ENCODE measurements at regions not wholly inside any gene's neighbourhood (a gene's known extent, or its start where the extent isn't known, plus 50 kb on each side); places are given as distances from the start of the nearest gene placed in this dataset.

DNA sequence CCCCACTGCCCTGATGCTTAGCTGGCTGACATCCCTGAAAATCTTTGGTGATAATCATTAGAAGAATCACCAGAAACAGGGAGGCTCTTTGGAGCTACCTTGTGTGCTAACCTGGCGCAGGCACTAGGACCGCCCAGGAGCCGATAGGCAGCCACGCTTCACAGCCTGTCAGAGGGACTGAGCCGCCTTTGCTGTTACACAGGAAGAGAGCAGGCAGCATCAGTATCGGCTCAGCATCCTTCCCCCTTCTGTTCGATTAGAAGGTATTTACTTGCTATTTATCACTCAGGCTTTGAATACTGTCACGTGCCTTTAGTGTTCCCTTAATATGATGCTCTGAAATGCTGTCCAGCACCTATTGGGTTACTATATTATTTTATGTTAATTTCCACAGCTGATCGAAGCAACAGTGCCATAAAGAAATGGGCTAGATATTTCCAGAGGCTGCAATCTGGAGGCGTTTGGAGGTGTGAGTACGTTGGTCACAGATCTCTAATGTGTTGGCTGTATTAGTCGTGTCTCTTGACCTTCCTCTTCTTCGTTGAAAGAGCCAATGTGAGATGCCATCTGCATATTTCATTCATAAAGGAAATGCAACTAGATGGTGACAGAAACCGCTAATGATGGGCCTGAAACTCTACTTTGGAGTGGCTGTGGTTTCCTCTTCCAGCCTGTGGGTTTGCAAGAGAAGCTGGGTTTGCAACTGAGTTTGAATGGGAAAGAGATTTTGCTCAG, 110.4 kb upstream of the RAB27B start:
- peak; percentile 15 for DNase-seq

DNA sequence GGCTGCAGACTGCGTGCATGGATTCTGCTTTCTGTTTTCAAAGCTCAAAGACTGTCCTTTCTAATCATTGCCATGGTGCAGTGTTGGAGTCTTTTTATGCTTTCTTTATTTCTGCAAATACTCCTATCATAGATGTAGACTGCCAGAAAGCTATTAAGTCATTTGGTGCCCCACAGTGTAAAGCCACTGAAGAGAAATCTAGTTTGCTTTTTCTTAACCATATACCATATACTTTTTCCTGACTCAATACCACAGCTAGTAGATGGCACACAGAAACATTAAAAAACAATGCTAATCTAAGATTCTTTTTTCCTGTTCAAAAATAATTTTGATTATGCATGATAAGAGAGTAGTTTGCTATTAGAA, 109.9 kb upstream of the RAB27B start:
- DNase-seq, result no peak

- DNase-seq, result no peak
Measured at GRCh38 chr18:54720620-54721019, 107.7 kb upstream of the RAB27B start.

- no peak for DNase-seq
Measured at GRCh38 chr18:54726143-54726542, 102.1 kb upstream of the RAB27B start.

DNA sequence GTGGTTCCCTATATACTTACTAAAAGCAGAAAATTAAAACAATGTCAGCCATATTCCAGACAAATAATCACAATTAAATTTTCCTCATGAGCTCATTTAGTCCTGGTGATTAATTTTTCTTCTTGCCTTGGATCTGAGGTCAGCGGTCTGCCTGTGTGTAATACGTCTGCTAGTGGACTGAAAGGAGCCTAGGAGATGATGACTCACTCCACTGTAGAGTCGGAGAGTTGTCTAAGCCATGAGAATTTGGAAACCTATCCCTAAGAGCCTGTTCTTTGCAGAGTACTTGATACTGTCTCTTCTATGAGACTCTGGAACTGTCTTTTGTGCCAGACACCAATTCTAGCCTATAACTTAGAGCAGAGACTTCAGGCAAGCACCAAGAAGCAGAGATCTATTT, 94.2 kb upstream of the RAB27B start:
- DNase-seq, result no peak

DNA sequence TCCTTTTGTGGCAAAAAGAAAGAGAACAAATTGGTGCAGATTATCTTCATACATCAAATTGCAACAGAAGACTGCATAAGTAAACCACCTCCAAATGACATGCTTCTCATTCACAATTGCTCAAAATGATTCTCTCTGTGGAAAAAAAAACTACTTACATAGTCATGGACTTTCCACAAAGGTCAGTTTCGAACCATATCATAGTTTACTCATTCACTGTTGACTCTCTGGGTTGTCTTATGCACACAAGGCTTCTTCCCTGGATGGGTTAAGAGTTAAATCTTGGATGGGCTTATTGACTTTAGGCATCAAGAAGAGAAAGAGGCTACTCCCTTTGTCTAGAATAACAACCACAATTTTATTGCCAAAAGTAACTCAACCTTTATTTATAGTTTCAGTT, 91.3 kb upstream of the RAB27B start:
- DNase-seq, result no peak

- DNase-seq, result no peak
Measured at GRCh38 chr18:54737986-54738385, 90.3 kb upstream of the RAB27B start.

- DNase-seq, result no peak
Measured at GRCh38 chr18:54739476-54739875, 88.8 kb upstream of the RAB27B start.

- DNase-seq, result no peak
Measured at GRCh38 chr18:54740136-54740846, 88.0 kb upstream of the RAB27B start.

GRCh38 chr18:54742120-54742519, 86.2 kb upstream of the RAB27B start:
- no peak for DNase-seq

DNA sequence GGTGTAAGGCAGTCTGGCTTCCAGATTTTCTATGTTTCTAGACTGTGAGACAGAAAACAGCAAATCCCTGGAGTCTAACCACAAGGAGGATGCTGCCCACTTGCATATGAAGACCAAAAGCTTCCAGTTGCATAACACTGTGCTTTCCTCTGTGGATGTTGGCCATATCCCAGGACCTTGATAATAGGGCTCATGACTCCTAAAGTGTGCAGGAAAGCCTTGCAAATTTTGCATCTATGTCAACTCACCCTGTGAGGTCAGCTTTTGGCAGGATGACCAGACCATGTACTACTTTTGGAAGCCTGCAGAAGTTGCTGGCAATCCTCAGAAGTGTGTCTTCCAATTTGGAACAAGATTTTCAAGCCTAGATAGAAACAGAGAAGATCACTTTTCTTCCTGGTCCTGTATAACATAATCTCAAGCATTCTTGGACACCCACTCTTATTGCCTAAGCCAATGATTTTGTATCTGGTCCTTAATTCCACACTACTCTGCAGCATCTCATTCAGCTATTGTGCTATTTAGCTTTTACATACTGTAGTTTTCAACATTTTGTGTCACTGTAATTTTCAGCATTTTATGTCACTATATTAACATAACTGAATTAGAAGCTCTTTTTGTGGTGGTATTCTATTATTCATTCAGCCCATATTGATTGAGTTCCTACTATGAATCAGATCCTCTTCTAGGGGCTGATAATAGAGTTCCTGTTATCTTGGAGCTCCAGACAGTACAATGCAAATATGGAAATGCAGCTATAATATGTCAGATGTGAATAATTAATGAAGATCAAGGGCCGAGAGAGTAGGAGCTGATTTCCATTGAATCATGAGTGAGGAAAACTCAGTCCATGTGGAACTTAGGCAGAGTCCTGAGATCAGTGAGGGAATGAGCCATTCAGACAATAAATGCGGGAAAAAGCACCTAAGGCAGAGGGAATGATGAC, 85.3 kb upstream of the RAB27B start:
- no peak for DNase-seq

GRCh38 chr18:54743605-54743995, 84.7 kb upstream of the RAB27B start:
- DNase-seq, result no peak

DNA sequence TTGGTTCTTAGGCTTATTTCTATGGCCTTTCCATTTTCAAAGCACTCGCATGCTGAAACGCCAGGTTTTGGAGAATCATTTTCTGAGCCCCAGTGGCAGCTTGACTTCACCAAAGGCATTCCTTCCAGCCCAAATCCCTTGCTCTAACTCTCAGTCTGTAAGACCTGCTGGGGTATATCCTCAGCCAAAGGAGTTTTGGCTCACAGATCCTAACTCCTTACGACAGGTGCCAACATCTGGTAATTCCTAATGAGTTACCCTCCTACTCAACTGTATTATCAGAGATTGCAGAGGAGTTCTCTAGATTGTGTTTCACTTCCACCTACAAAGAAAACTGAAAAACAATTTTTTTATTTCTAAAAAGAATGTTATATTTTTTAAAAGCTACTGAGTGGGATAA, 79.0 kb upstream of the RAB27B start:
- no peak for DNase-seq

DNA sequence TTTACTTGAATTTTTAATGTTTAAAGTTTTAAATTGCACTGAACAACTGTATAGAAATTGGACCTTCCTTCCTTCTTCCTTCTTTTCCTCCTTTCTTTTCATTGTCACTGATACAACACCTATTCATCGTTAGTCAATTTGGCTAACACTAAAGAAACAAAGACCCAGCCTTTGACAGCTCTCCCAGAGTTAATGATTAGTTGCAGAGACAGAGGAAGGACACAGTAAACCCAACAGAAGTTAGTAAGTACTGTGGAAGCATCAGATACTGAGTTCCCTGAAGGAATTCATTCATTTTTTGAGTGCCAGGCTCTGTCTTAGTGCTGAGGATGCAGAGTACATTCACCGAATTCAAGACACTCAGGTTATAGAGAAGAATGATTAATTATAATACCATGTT, 77.9 kb upstream of the RAB27B start:
- no peak for DNase-seq

- DNase-seq, result no peak
Measured at GRCh38 chr18:54752185-54752584, 76.1 kb upstream of the RAB27B start.

GRCh38 chr18:54755456-54755855, 72.8 kb upstream of the RAB27B start:
- DNase-seq, result no peak

- no peak for DNase-seq
Measured at GRCh38 chr18:54762386-54762785, 65.9 kb upstream of the RAB27B start.

DNA sequence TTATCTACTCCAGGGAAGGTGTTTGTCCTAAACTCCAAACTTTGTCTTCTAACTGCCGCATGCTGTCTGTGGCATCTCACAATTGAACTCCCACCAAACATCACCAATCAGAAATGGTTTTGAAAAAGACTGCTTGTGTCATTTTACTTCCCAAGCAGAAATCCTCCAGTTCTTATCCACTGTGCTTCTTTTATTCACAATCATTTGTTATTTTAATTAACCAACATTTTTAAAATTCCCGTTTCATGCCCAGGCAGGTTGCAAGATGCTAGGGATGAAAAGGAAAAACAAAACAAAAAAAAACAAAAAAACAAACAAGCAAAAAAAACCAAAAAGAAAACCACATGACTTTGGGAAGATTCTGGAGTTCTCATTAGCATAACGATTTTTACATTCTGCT, 63.5 kb upstream of the RAB27B start:
- no peak for DNase-seq

GRCh38 chr18:54765636-54766375, 62.5 kb upstream of the RAB27B start:
- no peak for DNase-seq

GRCh38 chr18:54766634-54767033, 61.6 kb upstream of the RAB27B start:
- DNase-seq, result no peak

DNA sequence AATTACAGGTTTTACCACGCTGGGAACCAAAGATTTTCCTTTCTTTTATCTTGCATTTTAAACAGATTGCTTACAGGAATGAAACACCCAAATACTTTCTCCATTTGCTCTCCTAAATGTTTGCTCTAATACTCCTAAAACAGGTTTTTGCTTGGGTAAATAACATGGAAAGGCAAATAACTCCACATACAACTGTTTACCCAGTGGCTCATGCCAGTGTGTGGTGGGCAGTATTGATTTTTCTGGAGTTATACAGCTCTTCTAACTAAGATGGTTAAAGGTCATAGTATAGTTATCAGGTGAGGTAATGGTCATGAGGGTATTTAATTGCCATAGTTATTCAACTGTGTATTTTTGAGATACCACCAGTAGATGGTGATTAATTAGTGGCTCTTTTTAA, 61.2 kb upstream of the RAB27B start:
- DNase-seq, result no peak

GRCh38 chr18:54769526-54770464, 58.5 kb upstream of the RAB27B start:
- no peak for DNase-seq

All from activated gamma-delta T cell (primary cell).